ENCODE measurements at regions not wholly inside any gene's neighbourhood (a gene's known extent, or its start where the extent isn't known, plus 50 kb on each side); places are given as distances from the start of the nearest gene placed in this dataset.

DNA sequence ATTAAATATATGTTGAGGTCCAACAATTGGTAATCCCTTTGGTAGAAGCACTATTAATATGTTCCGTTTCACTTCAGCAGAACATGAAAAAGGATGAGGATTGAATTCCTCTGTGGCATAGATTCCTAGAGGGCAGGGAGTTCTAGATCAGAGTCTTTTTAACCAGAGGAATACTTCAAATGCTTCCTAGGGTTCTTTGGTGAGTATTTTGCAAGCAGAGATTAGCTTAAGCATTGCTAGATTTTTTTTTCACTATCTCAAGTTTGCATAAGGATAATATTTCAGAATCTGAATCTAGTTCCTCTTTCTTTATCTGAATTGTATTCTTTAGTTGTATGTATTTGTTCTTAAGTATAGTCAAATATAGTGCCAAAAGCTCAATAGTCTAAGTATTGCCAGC lies 116.6 kb upstream of the ADAMTSL1 start:
- no peak for DNase-seq

DNA sequence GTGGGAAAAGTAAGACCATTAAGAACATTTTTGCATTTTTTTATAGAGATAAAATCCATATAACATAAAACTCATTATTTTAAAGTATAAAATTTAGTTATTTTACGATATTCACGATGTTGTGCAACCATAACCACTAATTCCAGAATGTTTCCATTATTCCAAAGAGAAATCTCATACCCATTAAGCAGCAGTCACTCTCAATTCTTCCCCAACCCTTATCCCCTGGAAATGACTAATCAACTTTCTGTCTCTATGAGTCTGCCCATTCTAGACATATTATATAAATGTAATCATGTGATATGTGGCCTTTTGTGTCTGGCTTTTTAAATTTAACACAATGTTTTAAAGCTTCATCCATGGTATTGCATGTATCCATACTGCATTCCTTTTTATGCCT lies 115.6 kb upstream of the ADAMTSL1 start:
- DNase-seq: no peak

DNA sequence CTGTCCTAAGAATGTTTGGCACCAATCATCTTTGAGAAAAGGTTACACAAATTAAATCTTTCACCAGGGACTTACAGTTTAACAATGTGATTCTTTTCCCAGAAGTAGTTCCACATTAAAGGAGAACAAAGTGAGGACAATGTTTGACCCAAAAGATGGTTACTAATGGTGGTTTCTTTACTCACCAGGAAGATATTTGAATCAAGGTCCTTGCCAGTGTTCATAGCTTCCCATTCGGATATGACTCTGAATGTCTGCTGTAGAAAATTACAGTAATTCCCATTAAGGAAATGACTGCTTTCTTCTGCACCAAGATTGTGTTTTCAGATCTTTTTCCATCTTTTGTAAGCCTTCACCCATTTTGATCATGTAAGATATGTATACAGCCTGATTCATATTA lies 114.6 kb upstream of the ADAMTSL1 start:
- no peak for DNase-seq

DNA sequence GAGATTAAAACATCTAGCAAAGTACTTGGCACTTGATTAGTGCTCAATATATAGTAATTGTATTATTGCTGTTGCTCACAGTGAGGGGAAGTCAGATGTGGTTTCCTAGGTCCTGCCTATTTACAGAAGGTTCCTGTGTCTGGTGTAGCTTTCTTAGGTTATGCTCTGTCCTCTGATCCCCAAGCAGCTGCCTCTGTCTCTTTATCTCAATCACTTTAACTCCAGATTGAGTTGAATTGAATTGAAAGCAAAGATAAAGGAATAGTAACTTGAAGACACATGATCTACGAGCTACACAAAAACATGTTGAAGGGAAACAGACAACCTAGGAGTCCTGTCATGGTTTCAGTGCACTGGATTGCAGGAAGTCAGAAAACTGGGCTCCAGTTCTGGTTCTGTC lies 113.9 kb upstream of the ADAMTSL1 start:
- no peak for DNase-seq

DNA sequence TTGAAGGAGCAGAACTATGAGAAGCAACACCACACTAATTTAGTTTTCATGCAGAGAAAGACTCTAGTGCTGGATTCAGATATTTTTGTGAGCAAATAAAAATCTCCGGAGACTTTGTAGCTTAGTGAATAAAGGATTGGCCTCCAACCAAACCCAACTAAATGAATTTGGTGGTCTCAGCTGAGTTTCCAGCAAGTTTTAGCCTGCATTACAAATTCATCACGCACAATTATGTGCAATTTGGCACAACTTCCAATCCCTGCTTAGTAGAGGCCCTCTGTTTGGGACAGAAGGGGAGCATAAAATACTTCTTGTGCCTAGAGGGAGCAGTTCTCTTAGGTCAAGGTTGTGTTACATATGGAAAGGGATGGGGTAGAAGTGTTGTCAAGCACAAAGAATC lies 112.3 kb upstream of the ADAMTSL1 start:
- DNase-seq: no peak

DNA sequence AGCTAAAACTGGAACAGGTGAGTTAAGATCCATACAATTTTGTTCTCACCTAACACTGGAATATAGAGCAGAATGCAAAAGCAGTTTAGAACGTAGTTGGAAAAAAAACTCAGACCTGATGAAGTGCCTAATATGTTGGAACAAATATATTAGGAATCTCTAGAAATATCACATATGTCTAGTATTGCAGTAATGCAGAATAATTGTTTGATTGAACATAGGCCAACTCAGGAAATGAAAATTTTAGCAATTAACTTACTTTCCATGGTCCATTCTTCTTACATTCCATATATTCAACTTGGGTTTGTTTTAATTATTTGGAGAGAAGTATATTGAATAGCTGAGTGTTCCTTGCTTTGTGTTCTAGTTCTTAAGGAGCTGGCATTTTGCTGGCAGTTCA lies 111.8 kb upstream of the ADAMTSL1 start:
- DNase-seq: no peak

DNA sequence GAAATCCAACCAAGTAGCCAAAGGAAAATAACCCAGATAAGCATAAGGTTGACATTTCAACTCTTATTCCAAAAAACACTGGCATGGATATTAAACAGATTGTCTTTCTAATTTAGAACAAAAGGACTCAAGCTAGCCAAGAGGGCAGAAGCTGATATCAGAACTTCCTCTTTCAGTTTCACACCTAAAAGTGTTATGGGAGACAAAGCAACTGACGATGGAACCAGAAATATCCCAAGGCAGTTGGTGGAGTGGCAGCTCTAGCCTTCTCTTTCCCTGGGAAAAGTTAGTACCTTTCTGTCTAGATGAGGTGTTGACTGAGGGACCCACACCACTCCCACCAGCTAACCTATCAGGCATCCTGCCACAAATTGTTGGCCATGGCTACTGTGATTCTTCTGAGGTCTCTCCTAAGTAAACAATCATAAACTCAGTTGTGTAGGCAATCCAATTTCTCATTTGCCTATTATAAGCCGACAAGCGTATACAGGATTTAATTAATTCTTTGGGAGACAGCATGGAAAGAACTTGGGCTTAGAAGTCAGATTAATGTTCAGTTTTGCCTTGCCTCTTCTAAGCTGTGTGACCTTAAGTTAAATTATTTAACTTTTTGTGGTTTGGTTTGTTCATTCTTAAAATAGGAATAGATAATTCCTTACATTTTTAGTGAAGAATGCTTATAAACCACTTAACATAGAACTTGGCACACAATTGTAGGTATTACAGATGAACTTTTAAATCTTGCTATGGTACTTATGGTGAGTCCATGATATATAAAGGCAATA lies 110.9 kb upstream of the ADAMTSL1 start:
- DNase-seq: no peak

DNA sequence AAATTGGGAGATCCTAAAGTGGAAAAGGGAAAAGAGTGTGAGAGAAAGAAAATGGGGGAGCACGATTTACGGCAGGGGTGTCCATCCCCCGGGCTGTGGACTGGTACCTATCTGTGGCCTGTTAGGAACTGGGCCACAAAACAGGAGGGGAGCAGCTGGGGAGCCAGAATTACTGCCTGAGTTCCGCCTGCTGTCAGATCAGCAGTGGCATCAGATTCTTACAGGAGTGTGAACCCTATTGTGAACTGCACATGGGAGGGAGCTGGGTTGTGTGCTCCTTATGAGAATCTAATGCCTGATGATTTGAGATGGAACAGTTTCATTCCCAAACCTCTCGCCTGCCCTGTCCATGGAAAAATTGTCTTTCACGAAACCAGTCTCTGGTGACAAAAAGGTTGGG lies 108.3 kb upstream of the ADAMTSL1 start:
- DNase-seq: no peak

DNA sequence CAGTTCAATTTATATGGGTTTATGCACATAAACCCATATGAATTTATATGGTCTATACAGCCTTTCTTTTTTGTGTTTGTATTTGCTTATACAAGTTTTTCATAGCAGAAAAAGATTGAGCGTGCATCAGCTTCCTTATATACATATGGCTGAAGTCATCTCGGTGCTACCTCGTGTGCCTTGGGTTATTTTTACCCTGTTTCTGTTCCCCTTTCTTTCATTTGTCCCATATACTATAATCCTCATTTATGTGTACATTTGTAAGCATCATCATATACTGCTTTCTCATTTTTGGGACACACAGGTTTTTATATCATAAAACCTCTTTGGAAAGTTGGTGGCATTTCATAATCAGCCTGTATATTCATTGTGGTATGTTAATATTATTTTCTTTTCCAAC lies 107.8 kb upstream of the ADAMTSL1 start:
- no peak for DNase-seq

DNA sequence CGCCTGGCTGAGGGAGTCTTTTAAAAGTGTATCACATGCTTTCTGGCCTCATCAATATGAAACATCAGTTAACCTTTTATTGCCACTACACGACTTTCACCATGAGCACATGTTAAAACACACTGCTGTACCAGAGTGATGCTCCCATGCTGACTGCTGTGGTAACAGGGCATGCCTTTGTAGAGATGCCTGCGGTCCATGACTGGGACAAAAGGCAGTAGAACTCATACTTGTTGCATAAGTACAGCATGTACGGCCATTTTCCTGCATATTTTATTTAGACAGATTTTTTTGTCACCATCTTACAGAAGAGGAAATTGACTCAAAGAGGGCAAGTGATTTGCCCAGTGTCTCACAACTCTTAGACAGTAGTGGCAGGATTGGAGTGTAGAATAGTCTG lies 105.7 kb upstream of the ADAMTSL1 start:
- no peak for DNase-seq

DNA sequence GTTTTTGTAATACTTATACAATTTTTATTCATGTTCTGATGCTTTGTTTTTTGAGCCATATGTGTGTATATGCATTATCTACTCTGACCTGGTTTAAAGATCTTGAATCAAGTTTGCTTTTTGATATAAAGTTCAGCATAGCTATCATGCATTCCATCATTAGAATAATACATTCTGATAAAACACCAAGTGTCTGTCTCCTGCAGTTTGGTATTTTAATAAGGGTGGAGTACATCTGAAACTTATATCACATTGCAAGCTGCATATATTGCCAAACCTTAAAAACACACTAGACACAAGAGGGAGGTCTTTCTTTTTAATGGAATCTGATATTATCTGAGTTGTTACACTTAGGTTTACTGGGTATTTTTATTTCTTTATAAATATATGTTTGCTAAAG lies 102.8 kb upstream of the ADAMTSL1 start:
- DNase-seq: no peak

DNA sequence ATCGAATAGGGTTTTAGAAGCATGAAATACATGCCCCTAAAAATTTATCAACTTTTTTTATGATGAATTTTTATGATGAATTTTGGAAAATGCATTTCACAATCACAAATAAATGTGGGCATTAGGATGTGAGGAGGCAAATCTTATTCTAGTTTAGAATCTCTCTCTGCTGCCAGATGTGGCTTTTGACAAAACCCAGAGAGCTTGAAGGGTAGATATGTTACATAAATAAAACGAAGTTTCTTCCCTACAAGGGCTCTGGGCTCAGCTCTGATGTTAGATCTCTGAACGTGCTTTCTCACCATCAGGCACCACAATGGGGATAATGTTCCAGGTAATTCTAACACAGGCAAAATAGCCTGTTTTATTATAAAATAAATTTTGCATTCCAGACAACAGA lies 102.3 kb upstream of the ADAMTSL1 start:
- no peak for DNase-seq

DNA sequence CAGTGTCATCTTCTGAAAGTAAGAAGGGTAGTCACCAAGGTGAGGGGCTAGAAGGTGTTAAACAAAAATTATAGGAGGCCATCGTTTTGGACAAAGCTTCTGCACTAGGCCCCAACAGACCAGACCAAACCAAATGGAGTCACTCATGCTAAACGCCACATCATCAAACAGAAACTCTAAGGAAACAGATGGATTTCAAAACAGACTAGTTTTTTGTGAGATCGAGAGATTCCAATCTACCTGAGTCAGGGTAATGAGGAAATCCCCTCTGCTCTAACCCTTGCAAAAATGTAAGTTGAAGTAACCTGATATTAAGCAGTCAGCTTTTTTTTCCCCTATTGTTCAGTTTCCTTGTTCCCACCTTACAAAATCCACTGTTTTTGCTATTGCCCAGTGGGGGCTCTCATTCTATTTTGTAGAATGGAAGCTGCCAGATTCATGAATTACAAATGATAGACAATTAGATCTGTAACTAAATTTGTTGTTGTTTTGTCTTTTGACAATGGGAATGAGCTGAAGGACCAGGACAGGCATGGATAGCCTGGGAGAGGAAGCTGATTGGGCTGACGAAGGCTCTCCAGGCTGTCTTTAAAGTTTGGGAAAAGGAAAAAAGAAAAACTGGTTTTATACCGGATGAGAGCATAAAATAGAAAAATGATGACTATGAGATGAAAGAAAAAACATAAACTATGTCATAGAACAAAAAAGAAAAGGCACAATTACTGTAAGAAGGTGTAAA lies 94.7 kb upstream of the ADAMTSL1 start:
- no peak for DNase-seq

DNA sequence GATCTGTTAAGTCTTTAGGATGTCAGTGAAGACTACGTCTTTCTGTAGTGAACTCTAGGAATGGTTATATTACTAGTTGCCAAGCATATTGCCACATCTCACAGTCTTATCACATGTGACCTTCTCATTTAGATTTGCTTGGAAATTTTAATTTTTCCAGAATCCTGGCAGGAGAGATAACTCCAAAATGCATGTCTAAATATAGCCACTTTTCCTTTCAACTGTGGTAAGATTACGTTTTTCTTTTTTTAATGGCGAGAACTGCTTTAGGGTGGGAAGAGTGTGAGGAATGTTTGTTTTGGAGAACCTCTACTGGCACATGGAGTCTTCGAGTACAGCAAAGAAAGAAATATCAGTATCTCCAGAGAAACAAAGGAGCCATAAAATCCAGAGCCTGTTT lies 91.7 kb upstream of the ADAMTSL1 start:
- no peak for DNase-seq

DNA sequence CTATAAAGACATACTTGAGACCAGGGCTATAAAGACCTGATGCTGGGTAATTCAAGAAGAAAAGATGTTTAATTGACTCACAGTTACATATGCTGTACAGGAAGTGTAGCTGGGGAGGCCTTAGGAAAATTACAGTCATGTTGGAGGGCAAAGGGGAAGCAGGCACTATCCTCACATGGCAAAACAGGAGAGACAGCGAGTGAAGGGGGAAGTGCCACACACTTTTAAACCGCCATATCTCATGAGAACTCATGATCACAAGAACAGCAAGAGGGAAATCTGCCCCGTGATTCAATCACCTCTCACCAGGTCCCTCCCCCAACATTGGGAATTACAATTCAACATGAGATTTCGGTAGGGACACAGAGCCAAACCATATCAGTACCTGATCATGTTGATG lies 89.9 kb upstream of the ADAMTSL1 start:
- DNase-seq: no peak

DNA sequence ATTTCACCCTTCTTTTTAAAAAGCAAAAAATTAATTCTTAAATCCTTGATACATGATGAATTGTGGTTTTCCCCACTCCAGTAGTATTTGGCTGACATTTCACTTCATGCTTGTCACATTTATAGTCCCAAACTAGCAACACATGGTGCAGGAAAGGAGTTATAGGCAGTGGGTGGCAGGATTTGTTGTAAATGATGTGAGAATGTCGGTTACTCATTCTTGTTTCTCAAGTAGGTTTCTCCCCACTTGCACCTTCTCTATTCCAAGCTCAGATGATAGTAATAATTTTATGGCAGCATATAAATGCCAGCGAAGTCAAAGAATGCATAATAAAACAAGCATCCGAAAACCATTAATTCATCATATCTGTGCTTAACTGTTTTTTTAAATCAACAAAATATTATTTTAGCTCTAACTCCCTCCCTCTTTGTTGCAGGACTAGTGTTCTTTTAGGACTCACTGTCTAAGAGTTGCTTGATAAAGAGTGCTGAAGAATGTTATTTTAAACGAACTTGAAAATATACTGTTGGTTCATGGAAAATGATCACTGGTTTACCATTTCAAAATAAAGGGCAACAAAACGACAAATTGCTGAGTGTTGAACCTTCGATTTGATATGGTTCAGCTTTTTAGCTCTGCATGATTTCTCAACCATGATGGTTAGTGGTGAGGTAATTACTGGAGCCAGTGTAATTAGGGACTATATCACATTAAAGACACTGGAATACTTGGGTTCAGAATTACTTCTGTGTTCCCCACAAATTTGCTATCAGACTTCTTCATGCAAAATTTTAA lies 88.1 kb upstream of the ADAMTSL1 start:
- no peak for DNase-seq

DNA sequence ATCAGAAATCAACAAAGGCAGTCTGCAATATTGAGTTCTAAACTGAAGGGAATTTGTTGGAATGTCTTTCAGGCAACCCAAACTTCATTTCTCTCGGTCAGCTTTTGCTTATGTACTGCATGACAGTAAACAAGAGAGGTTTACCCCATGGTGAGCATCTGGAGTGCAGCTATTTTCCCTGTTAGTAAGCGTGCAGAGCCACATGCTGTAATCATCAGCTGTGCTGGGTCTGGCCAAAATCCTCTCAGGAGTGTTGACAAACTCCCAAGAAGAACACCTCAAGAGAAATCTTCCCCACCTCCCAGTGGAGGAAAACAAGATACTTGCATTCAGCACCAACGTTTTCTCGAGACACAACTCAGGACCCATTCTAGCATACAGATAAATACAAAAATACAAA lies 83.6 kb upstream of the ADAMTSL1 start:
- no peak for DNase-seq

DNA sequence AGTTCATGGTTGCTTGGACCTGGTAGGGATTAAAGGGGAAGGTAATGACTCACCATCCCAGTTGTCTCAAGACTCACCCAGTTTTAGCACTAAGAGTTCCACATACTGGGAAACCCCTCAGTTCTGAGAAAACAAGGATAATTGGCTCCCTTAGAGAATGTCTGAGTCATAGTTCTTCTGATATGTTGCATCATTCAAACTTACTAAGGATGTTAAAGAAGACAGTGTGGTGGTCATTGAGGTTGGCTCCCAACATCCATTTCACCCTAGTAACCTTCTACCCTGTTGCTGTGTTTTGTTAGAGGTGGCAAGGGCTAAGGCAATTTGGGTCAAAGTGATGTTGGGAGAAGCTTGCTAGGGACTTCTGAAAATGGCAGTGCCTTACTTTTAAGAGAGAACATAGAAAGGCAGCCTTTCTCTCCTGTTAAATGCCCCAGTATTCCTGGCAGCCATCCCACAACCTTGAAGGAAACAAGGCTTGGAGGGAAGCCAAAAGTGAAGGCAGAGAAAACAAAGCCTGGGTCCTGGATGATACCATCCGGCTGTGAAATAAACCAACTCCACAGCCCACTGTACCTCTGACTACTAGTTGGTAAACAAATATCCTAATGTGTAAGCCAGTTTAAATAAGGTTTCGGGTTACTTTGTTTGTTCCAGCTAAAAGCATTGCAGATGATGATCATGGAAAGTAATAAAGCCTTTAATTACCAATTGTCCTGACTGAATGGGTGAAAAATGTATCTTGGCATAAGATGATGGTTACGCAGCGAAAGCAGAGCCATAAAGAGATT lies 80.4 kb upstream of the ADAMTSL1 start:
- no peak for DNase-seq

DNA sequence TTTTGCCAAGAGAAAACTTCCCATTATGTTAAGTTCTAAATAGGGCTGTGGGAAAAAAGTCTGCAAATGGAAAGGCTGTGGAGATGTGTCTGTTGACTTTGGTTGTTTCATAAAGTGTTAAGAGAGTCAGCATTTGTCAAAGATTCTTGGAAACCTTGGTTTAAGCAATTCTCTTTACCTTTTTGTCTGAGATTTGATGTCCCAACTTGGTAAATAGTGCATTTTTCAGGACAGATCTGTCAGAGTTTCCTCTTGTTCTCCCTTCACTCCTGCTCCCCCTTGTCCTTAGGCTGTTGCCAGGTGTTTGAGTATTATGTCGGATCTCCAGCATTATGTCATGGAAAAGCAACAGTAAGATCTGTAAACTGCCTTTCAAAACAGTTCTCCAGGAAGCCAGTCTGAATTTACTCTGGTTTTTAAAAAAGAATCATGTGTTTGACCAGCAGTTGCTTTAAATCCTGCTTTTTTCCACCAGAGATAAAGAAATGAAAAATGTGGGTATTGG lies 79.1 kb upstream of the ADAMTSL1 start:
- no peak for DNase-seq

DNA sequence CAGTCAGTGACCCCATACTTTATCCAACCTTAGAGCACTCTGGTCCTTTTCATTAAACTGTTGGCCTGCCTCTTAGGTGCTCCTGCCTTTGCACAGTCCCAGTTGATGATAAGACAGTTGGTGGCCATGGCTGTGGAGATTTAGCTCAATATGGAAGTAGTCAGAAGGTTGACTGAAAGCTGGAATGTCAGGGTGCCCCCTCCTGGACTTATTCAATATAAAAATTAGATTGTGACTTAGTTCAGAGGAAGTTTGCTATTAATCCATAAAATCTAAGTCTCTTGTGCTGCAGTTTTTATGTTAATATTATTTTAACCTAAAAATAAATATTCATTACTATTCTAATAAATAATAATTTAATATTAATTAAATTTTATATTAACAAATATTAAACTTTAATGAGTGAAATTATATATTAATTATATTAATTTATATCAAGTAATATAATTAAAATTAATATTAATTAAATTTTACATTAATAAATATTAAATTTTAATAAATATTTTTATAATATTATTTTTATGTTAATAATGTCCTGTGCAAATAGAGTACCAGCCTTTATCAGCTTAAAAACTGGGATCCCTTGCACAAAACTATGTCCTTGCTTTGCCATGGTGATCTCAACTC lies 77.7 kb upstream of the ADAMTSL1 start:
- DNase-seq: no peak

DNA sequence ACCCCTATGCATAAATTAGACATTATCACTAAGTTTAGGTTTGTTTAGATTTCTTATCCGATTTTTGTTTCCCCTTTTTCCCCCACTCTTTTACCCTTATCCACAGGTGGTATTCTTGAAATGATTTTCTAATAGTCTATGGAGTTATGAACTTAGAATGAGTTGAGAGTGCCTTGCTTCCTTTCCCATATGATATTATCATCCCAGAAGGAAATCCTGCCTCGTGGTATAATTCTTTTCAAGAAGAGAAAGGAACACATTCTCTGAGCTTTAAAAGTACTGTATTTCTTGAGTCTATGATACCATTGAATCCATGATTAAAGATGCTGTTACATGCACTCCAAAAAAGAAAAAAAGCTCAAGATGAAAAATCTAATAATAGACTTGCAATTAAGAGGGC lies 76.9 kb upstream of the ADAMTSL1 start:
- no peak for DNase-seq

DNA sequence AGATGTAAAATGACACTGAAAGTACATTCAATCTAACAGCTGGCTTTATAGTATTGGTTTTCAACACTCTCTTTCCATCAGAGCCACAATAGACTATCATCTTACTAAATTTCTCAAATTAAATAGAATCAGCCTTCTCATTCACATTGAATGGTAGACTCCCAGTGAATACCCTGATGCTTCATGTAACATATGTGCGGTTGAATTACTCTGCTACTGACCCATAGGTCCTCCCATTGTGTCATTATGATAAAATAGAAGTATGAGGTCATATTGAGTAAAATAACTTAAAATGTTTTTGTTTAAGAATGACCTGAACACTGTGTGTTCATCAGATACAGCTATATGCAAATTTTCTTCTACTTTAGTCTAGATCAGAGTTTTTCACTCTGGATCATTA lies 75.9 kb upstream of the ADAMTSL1 start:
- DNase-seq: no peak

All from NCI-H524 treated with DMSO at 0.1 percent for 48 hours (cell line).